SK-N-SH treated with all-trans-retinoic acid at 6 μM for 48 hours (cell line): ENCODE measurements at regions not wholly inside any gene's neighbourhood (a gene's known extent, or its start where the extent isn't known, plus 50 kb on each side); places are given as distances from the start of the nearest gene placed in this dataset.

Experiments
- ARNTL ChIP-seq: fragments of 450-650 bp; formaldehyde crosslinking; IDR thresholded peaks from 2 replicates; pipeline ENCODE4 v1.5.0; 2020; ENCODE audit warnings: low read depth, mild to moderate bottlenecking, moderate library complexity, borderline replicate concordance
- CSDC2 ChIP-seq: fragments of 250-450 bp; sonication (Bioruptor Pico); IDR thresholded peaks from 2 replicates; pipeline ENCODE4 v1.5.0; 2020; ENCODE audit warnings: mild to moderate bottlenecking, moderate library complexity
- CSRNP3 ChIP-seq: fragments of 250-450 bp; sonication (Bioruptor Pico); IDR thresholded peaks from 2 replicates; pipeline ENCODE4 v1.5.1; 2021; ENCODE audit warnings: mild to moderate bottlenecking, moderate library complexity
- ISL1 ChIP-seq: fragments of 250-450 bp; sonication (Bioruptor Pico); IDR thresholded peaks from 2 replicates; pipeline ENCODE4 v2.1.2; 2022; ENCODE audit warnings: mild to moderate bottlenecking, moderate library complexity
- PATZ1 ChIP-seq: fragments of 250-450 bp; sonication (Bioruptor Pico); IDR thresholded peaks from 2 replicates; pipeline ENCODE4 v1.8.0; 2020; ENCODE audit warnings: mild to moderate bottlenecking, moderate library complexity, borderline replicate concordance
- PPARA ChIP-seq: fragments of 250-450 bp; sonication (Bioruptor Pico); IDR thresholded peaks from 2 replicates; pipeline ENCODE4 v1.5.0; 2020; ENCODE audit warnings: mild to moderate bottlenecking, borderline replicate concordance
- RARB ChIP-seq: fragments of 250-450 bp; sonication (Bioruptor Pico); IDR thresholded peaks from 2 replicates; pipeline ENCODE4 v1.8.0; 2021; ENCODE audit warnings: mild to moderate bottlenecking, moderate library complexity
- TCF4 ChIP-seq: fragments of 250-450 bp; sonication (Bioruptor Pico); IDR thresholded peaks from 2 replicates; pipeline ENCODE4 v1.8.0; 2021; ENCODE audit warnings: mild to moderate bottlenecking, moderate library complexity, borderline replicate concordance
- ZC3H10 ChIP-seq: fragments of 250-450 bp; sonication (Bioruptor Pico); IDR thresholded peaks from 2 replicates; pipeline ENCODE4 v1.5.1; 2021; ENCODE audit warnings: mild to moderate bottlenecking, moderate library complexity
- ZNF70 ChIP-seq: fragments of 450-650 bp; formaldehyde crosslinking; IDR thresholded peaks from 2 replicates; pipeline ENCODE4 v1.5.0; 2020; ENCODE audit warnings: mild to moderate bottlenecking, moderate library complexity
- ZNF8 ChIP-seq: fragments of 450-650 bp; formaldehyde crosslinking; IDR thresholded peaks from 2 replicates; pipeline ENCODE4 v1.5.0; 2020; ENCODE audit warnings: mild to moderate bottlenecking, moderate library complexity
- TF ChIP-seq, protein P1 (sequence below): fragments of 250-450 bp; sonication (Bioruptor Pico); IDR thresholded peaks from 2 replicates; pipeline ENCODE4 v1.5.1; 2020; ENCODE audit warnings: low read depth, mild to moderate bottlenecking, moderate library complexity

DNA sequence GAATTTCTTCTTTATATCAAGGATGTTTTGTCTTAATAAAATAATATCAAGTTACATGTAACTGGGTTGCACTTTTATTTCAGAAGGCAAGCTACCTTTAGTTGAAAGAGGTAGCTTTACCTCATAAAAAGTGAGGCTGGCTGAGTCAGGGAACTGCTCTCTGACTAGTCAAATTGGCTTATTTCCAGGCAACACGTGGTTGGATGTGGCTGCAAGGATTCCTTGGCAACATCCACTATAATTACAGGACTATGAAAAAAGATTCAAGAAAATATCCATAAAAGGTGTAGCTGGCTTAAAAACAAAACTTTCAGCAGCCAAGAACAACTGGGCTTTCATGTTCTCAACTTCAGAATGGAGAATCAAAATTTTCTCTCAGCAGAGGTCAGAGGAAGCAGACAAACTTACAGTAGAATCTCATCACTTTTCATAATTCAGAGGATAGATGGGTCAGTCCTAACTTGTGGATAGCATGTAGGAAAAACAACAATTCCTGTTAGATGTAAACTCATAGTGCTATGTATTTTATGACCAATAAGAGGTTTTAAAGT lies 779.1 kb downstream of the MECOM start:
- TF ChIP-seq, protein P1, sequence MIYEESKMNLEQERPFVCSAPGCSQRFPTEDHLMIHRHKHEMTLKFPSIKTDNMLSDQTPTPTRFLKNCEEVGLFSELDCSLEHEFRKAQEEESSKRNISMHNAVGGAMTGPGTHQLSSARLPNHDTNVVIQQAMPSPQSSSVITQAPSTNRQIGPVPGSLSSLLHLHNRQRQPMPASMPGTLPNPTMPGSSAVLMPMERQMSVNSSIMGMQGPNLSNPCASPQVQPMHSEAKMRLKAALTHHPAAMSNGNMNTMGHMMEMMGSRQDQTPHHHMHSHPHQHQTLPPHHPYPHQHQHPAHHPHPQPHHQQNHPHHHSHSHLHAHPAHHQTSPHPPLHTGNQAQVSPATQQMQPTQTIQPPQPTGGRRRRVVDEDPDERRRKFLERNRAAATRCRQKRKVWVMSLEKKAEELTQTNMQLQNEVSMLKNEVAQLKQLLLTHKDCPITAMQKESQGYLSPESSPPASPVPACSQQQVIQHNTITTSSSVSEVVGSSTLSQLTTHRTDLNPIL (CRISPR knock-in tag), result no peak
- no peak for TF ChIP-seq ISL1 (CRISPR knock-in tag)
- TF ChIP-seq CSRNP3, result no peak
- TF ChIP-seq TCF4 (CRISPR knock-in tag), result no peak
- TF ChIP-seq ZC3H10 (CRISPR knock-in tag), result no peak
- no peak for TF ChIP-seq PATZ1 (CRISPR knock-in tag)
- TF ChIP-seq ARNTL (CRISPR knock-in tag), result no peak
- TF ChIP-seq PPARA (CRISPR knock-in tag), result no peak
- TF ChIP-seq ZNF8 (CRISPR knock-in tag), result no peak
- TF ChIP-seq RARB (CRISPR knock-in tag), result no peak
- no peak for TF ChIP-seq ZNF70 (CRISPR knock-in tag)
- no peak for TF ChIP-seq CSDC2 (CRISPR knock-in tag)
